GM18858 (cell line): ENCODE measurements at regions not wholly inside any gene's neighbourhood (a gene's known extent, or its start where the extent isn't known, plus 50 kb on each side); places are given as distances from the start of the nearest gene placed in this dataset.
"Not testable (repeated sequence)": the region's sequence is repeated elsewhere in the genome, so short reads cannot be mapped to it uniquely, and the experiment has no call there.

Source experiments
- ATAC-seq: cut with Tn5 transposase; IDR thresholded peaks from one replicate; pipeline ENCODE4 v1.9.1; 2021; ENCODE audit not compliant: unreplicated experiment

- no peak for ATAC-seq
These were observed 258.8 kb upstream of the IRS2 start for GRCh38 chr13:110045202-110045601.

DNA sequence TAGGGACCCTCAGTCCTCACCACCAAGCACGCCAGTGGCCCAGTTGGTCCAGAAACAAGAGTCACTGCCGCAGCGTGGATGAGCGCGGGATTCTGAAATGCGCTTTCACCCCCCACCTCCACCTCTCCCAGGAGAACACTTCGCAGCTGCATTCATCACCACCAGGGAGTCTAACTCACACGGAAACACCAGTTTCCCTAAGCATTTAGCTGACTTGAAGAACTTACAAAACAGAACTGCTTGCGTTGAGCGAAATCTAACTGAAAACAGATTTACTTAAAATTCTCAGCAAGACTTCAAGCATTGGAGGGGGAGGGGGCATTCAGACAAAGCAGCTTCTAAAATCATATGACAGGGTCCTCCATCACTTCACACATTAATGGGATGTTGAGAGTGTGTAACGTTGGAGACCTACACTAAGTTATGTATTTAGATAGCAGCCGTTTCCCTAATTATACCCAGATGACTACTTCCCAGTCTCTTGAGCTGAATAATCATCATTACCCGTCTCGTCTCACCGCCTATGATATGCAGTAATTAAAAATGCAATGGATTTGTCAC is 258.2 kb upstream of the IRS2 start:
- no peak for ATAC-seq

DNA sequence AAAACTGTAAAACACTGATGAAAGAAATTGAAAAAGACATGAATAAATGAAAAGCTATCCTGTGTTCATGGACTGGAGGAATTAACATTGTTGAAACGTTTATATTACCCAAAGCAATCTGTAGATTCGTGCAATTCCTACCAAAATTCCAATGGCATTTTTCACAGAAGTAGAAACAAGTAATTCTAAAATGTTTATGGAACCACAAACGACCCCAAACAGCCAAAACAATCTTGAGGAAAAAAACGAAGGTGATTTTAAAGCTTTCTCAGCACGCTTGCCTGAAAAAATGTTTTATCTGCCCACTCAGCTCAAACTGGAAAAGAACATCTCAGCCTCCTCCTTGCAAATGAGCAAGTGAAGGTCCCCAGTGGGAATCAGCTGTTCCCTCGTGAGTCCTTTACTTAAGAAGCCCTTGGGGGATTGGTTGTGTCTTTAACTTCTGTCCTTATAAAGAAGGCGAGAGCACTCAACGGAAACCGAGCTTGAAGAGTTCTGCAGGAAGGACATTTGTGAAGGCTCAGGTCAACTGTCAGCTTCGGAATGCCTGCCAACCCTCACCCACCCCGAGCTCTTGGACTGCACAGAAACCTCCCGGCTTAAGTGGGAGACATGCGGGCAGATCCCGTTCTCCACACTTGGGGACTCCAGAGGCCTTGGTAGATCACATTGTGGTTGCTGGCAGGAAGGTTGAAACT is 256.0 kb upstream of the IRS2 start:
- ATAC-seq = no peak

DNA sequence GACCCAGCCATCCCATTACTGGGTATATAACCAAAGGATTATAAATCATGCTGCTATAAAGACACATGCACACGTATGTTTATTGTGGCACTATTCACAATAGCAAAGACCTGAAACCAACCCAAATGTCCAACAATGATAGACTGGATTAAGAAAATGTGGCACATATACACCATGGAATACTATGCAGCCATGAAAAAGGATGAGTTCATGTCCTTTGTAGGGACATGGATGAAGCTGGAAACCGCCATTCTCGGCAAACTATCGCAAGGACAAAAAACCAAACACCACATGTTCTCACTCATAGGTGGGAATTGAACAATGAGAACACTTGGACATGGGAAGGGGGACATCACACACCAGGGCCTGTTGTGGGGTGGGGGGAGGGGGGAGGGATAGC is 255.3 kb upstream of the IRS2 start:
- ATAC-seq = not testable (repeated sequence)

DNA sequence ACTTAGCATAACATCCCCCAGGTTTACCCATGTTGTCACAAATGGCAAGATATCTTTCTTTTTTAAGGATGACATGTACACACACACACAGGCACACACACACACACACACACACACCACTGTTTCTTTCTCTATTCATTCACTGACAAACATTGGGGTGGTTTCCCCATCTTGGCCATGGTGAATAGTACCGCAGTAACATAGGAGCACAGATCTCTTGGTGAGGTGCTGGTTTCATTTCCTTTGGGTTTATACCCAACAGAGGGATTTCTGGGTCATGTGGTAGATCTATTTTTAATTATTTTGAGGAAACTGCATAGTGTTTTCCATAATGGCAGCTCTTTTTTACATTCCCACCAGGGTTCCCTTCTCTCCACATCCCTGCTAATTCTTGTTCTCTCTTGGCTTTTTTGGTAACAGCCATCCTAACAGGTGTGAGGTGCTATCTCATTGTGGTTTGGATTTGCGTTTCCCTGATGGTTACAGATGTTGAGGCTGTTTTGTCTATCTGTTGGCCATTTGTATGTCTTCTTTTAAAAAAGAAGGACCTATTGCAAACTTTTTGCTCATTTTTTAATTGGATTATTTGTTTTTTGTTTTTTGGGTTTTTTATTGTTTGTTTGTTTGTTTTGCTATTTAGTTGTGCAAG is 251.7 kb upstream of the IRS2 start:
- ATAC-seq = no peak

GRCh38 chr13:110036060-110036459 is 249.7 kb upstream of the IRS2 start:
- no peak for ATAC-seq

DNA sequence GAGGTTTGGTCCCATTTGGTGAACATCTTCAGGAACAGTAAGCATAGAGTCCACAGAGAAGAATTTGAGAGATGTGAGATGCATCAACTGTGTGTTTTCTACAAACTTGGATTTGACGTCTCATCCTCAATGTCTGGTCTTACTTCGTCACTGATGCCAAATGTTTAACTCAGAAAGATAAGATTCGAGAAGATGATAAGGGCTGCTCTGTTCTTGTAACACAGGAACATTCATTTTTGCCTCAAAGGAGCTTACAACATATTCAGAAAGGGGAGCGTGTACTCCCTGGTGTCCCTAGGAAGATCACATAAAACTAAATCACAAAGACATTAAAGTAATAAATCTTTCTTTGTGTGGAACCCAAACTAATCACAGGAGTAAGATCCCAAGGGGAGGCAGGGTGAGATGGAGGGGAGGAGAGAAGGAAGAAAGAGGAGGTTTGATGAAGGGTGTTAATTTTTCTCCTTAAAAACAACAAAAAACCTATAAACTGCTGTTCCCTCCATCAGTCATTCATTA is 247.7 kb upstream of the IRS2 start:
- no peak for ATAC-seq

- no peak for ATAC-seq
These were observed 246.6 kb upstream of the IRS2 start for GRCh38 chr13:110032969-110033368.

DNA sequence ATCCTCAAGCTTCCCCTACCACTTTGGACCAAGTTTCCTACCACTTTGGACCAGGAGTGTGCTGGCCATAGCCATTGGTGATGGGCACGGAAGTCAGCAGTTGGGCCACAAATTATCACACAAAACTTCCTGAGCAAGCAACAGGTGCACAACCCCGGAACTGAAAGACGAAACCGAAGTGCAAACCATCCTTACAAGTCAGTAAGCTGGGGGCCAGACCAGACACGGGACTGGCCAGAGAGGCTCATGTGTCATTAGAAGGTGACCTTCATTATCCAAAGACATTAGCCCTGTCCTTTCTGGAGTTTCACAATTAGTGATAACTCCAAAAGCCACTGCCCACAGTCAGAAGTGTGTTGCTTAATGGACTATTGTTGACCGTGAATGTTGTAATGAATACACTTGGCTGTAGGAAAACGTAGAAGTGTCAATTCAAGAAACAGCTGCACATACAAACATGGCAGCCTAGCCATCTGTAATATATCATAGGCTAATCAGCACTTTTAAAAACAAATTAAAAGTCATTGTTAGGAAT is 244.1 kb upstream of the IRS2 start:
- ATAC-seq = no peak

GRCh38 chr13:110028838-110029621 is 242.6 kb upstream of the IRS2 start:
- no peak for ATAC-seq

GRCh38 chr13:110028311-110028710 is 241.9 kb upstream of the IRS2 start:
- no peak for ATAC-seq

DNA sequence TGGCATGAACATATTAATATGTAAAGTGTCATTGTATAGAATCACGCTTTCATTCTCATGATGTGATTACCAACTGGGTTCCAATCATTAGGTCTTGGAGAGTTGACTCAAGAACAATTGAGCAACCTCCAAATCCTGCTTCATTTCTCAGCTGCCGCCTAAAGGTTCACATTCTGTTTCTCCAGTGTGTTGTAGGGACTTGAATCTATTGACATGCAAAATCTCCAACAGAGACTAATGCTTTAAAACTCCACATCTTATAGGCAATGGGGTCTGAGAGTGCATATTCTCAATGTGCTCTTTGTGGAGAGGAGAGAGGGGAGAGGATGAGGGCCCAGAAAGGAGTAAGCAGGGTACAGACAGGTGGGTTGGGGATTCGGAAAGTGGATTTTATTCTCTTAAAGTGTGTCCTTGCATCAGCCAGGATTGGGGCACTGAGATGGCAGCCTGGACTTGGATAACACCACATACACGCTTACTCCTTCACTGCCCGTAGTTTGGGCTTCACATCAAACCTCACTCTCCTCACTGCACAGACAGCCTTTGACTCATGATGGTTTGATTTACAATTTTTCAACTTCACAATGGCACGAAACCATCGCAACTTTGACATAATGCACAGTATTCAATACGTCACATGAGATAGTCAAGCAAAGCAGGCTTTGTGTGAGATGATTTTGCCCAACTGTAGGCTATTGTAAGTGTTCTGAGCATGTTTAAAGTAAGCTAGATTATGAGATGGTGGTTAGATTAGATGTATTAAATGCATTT is 241.3 kb upstream of the IRS2 start:
- ATAC-seq = no peak

- ATAC-seq = no peak
These were observed 238.2 kb upstream of the IRS2 start for GRCh38 chr13:110024645-110024980.

- no peak for ATAC-seq
These were observed 237.6 kb upstream of the IRS2 start for GRCh38 chr13:110023729-110024644.

DNA sequence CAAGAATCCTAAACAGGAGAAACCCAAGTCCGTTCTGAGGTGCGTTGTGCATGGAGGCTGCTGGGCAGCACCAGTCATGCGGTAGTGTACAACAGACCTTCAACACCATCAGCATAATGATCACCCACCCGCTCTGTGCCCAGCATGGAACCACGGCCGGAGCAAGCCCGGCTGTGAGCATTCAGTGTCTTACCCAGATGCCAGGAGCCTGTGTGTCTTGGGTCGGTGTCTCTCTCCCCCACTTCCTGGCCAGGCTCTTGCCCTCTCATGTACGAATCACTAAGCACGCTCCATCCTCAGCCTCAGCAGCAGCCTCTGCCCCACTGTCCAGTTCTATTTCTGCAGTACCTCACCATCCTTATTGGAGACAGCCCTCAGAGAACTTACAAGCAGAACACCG is 231.6 kb upstream of the IRS2 start:
- no peak for ATAC-seq

DNA sequence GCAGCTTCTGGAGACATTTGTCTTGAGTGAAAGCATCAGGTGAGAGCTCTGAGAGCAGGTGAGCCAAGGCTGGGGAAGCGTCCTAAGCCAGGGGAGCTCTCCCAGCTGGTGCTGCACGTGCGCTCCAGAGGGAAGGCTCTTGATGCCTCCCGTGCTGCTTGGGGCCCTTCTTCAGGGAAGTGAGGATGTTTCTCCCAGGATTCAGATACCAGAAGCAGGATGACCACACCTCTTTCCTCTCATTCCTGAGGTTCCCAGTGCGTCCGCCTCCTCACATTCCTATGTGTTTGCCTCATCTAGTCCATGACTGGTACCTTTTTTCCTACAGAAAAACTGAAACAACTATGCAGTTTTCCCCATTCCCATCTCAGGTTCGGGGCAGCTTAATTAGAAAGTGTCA is 231.0 kb upstream of the IRS2 start:
- no peak for ATAC-seq

DNA sequence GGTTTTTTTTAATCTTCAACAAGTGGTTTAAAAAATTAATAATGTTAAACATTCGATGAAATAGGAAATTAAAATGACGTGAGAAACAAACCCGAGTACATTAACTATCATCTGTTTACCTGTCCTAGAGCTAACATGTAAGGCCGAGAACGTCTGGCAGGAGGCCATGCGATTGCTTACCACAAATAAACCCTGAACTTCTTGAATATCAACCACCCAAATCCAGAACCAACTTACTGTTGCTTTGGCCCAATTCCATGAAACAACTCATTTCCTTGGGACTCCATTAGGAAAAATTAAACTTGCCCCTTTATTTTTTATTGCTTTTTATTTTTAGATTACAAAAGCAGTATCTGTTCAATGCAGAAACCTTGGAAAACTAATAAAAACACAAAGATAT is 228.9 kb upstream of the IRS2 start:
- ATAC-seq = no peak

DNA sequence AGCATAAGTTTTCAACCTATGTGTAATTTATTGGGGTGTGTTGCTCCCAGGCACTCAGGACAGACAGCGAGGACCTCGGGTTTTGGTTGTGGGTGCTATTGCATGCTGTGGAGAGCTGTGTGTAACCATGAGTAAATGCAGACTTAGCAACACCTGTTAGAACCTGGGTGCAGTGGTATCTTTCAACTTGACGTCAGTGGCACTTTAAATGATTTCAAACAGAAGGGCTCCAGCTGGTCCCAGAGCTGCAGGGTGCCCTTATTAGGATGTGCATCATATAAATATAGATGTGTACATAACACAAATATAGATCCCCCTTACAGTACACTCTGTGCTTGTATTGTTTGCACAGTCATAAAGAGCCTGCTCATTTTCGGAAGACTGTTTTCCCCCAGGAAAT is 228.3 kb upstream of the IRS2 start:
- no peak for ATAC-seq

DNA sequence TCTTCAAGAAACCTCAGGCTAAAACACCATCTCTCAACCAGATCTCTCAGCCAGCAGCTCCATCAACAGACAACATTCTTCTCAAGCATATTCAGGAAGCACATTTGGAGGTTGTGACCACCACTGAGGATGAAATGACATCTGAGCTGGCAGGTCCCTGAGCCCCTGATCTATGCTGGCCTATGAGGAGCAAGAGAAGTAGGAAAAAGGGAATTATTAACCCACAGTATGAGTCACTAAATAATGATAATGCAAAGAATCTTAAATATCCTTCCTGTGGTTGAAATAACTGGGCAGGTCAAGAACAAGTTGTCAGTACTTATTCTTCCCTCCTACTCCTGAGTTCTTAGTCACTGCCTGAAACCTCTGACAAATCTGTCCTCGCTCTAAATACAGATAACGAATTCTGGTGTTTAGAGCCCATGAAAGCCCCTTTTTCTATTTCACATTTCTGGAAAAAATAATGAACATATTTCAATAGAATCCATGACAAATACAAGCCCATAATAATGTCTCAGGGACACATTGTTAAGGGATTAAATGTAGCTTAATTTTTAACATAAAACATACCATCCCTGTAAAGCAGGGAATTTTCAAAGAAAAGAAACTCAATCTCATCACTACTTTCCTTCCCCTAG is 225.8 kb upstream of the IRS2 start:
- ATAC-seq = no peak
